SK-N-SH (cell line): ENCODE measurements at regions not wholly inside any gene's neighbourhood (a gene's known extent, or its start where the extent isn't known, plus 50 kb on each side); places are given as distances from the start of the nearest gene placed in this dataset.

ENCODE experiments used
- CTCF ChIA-PET: fragments of 300-600, 350-600 bp; formaldehyde crosslinking; extraction: SDS; loops from one replicate; lab custom pipeline; 2021; lab: Yijun Ruan, JAX
- POLR2A ChIA-PET: fragments of 350-600 bp; sonication (Branson Sonifier 250); formaldehyde crosslinking; extraction: SDS; loops from one replicate; lab custom pipeline; 2020; ENCODE audit warnings: antibody characterized with exemption, inconsistent platforms; lab: Yijun Ruan, JAX
- DNase-seq: peaks from one replicate; pipeline ENCODE4 v3.0.0; 2012
- H2AFZ ChIP-seq: fragments of 200-600 bp; sonication (generic); 2 replicates; pipeline ENCODE4 v1.8.1; 2016; ENCODE audit warnings: antibody characterized with exemption, mild to moderate bottlenecking, low read depth
- H3F3A ChIP-seq: fragments of 200-600 bp; sonication (generic); replicated peaks from 2 replicates; pipeline ENCODE3; 2016; ENCODE audit warnings: antibody characterized with exemption, mild to moderate bottlenecking; ENCODE audit not compliant: insufficient read depth
- H3K27ac ChIP-seq, 2 experiments: fragments of 200-500 bp in 1 of 2; fragments of 200-600 bp in 1 of 2; sonication (Bioruptor generic) in 1 of 2; sonication (generic), shearing (Covaris generic) in 1 of 2; 2 replicates each; pipeline versions ENCODE4 v1.5.1 to v1.6.1; 2014 to 2016; ENCODE audit warnings: low read depth in 2 of 2, inconsistent platforms in 1 of 2, low read length in 1 of 2, mild to moderate bottlenecking in 1 of 2, mixed read lengths in 1 of 2
- H3K27me3 ChIP-seq: fragments of 200-600 bp; sonication (generic), shearing (Covaris generic); 2 replicates; pipeline ENCODE4 v1.6.1; 2016; ENCODE audit warnings: mixed run types; ENCODE audit not compliant: insufficient read depth
- H3K36me3 ChIP-seq, 2 experiments: fragments of 200-500 bp in 1 of 2; fragments of 200-600 bp in 1 of 2; sonication (Bioruptor generic) in 1 of 2; sonication (generic) in 1 of 2; replicated peaks in 1 of 2; 2 replicates each; pipeline versions ENCODE3 to v1.5.1; 2014 to 2016; ENCODE audit warnings: low read length in 1 of 2, mild to moderate bottlenecking in 1 of 2; ENCODE audit not compliant: insufficient read depth in 2 of 2, control insufficient read depth in 1 of 2
- H3K4me1 ChIP-seq, 2 experiments: fragments of 200-500 bp in 1 of 2; fragments of 200-600 bp in 1 of 2; sonication (Bioruptor generic) in 1 of 2; sonication (generic), shearing (Covaris generic) in 1 of 2; 2 replicates each; pipeline versions ENCODE4 v1.5.1 to v1.6.1; 2014 to 2016; ENCODE audit warnings: low read depth in 1 of 2, low read length in 1 of 2, mixed run types in 1 of 2; ENCODE audit not compliant: insufficient read depth in 2 of 2, control insufficient read depth in 1 of 2
- H3K4me2 ChIP-seq: fragments of 200-600 bp; sonication (generic), shearing (Covaris generic); 2 replicates; pipeline ENCODE4 v1.6.1; 2017; ENCODE audit warnings: mixed run types
- H3K4me3 ChIP-seq, 2 experiments: fragments of 200-500 bp in 1 of 2; fragments of 200-600 bp in 1 of 2; sonication (Bioruptor generic) in 1 of 2; sonication (generic), shearing (Covaris generic) in 1 of 2; 2 replicates each; pipeline versions ENCODE4 v1.5.1 to v1.8.1; 2014 to 2016; ENCODE audit warnings: low read depth in 2 of 2, inconsistent platforms in 1 of 2, low read length in 1 of 2, mild to moderate bottlenecking in 1 of 2, mixed read lengths in 1 of 2, moderate library complexity in 1 of 2
- H3K79me2 ChIP-seq: fragments of 200-600 bp; sonication (generic); 2 replicates; pipeline ENCODE4 v1.8.1; 2017; ENCODE audit warnings: mild to moderate bottlenecking; ENCODE audit not compliant: insufficient read depth
- H3K9ac ChIP-seq: fragments of 200-600 bp; sonication (generic); 2 replicates; pipeline ENCODE4 v1.6.1; 2017; ENCODE audit warnings: mixed run types
- H3K9me2 ChIP-seq: fragments of 200-600 bp; sonication (generic); 2 replicates; pipeline ENCODE4 v1.6.1; 2017; ENCODE audit warnings: mixed run types
- H3K9me3 ChIP-seq: fragments of 200-600 bp; sonication (generic); 2 replicates; pipeline ENCODE4 v1.6.1; 2017; ENCODE audit warnings: mixed run types, mild to moderate bottlenecking, moderate library complexity
- H4K20me1 ChIP-seq: fragments of 200-600 bp; sonication (generic); 2 replicates; pipeline ENCODE4 v1.6.1; 2017; ENCODE audit warnings: mild to moderate bottlenecking, mixed run types; ENCODE audit not compliant: insufficient read depth
- CTCF ChIP-seq: fragments of 200-600 bp; sonication (generic); IDR thresholded peaks from 2 replicates; pipeline ENCODE4 v1.6.1; 2017; ENCODE audit warnings: antibody characterized with exemption, mild to moderate bottlenecking, moderate library complexity
- ELF1 ChIP-seq: IDR thresholded peaks from 2 replicates; pipeline ENCODE4 v1.4.0; 2012
- EP300 ChIP-seq, 2 experiments: IDR thresholded peaks; 2 replicates each; pipeline versions ENCODE4 v1.4.0 to v1.6.1; 2012; ENCODE audit warnings: borderline replicate concordance in 1 of 2, low read depth in 1 of 2, low read length in 1 of 2
- FOXJ3 ChIP-seq: sonication (generic); formaldehyde crosslinking; IDR thresholded peaks from 2 replicates; pipeline ENCODE4 v1.5.1; 2020; ENCODE audit warnings: mild to moderate bottlenecking, missing genetic modification reagents
- FOXM1 ChIP-seq: IDR thresholded peaks from 2 replicates; pipeline ENCODE4 v1.4.0; 2012; ENCODE audit warnings: low read depth, mild to moderate bottlenecking
- MAX ChIP-seq: IDR thresholded peaks from 2 replicates; pipeline ENCODE4 v1.4.0; 2012; ENCODE audit warnings: low read depth
- NFIC ChIP-seq: IDR thresholded peaks from 2 replicates; pipeline ENCODE4 v1.4.0; 2012; ENCODE audit warnings: borderline replicate concordance
- PBX3 ChIP-seq: IDR thresholded peaks from 2 replicates; pipeline ENCODE4; 2012
- REST ChIP-seq: IDR thresholded peaks from 2 replicates; pipeline ENCODE4 v1.6.1; 2012; ENCODE audit warnings: mild to moderate bottlenecking, low read depth, low read length, moderate library complexity
- RFX5 ChIP-seq: IDR thresholded peaks from 2 replicates; pipeline ENCODE4 v1.6.1; 2012; ENCODE audit warnings: mild to moderate bottlenecking, improper control_type of control experiment, low read length
- SIN3A ChIP-seq: IDR thresholded peaks from 2 replicates; pipeline ENCODE4 v1.6.1; 2012; ENCODE audit warnings: low read depth, mild to moderate bottlenecking, low read length, moderate library complexity, borderline replicate concordance
- TEAD4 ChIP-seq: IDR thresholded peaks from 2 replicates; pipeline ENCODE4 v1.4.0; 2012; ENCODE audit warnings: mild to moderate bottlenecking, borderline replicate concordance; ENCODE audit not compliant: insufficient read depth
- YY1 ChIP-seq: IDR thresholded peaks from 2 replicates; pipeline ENCODE4 v1.4.0; 2012; ENCODE audit warnings: low read depth, mild to moderate bottlenecking
- WGBS: methylation state at CpG from one replicate; pipeline ENCODE4 v1.1.6; 2017; ENCODE audit warnings: low lambda C conversion rate; 5-methylcytosine and 5-hydroxymethylcytosine counted together

- CTCF ChIA-PET: no interaction called here
- no peak overlapping the region for H3K4me3 ChIP-seq
These were observed 274.5 kb downstream of the TLE1 start for GRCh38 chr9:81414836-81415235.

GRCh38 chr9:81411961-81412360 is 277.4 kb downstream of the TLE1 start:
- H4K20me1 ChIP-seq: no peaks in the 10 kb centered on the region
- no peak overlapping the region for H3K9ac ChIP-seq
- WGBS: 9% methylated on average over 1 of the region's 1 CpG
- no peaks in the 10 kb centered on the region for H3K9me3 ChIP-seq
- ChIA-PET CTCF (no interaction called here), POLR2A (no interaction called here)
- H3K4me1 ChIP-seq: peaks cover 0 to 3% of the 10 kb centered on the region in 2 experiments; a peak in 1 of 4 replicates
- TF ChIP-seq FOXJ3 (CRISPR knock-in tag): no peak
- TF ChIP-seq RFX5: no peak
- no peak for TF ChIP-seq ELF1
- no peak for TF ChIP-seq FOXM1
- TF ChIP-seq REST: no peak
- no peak for TF ChIP-seq EP300 (IDR thresholded peaks at IDR 0.05; ENCODE audit: borderline replicate concordance in 1 of 2, low read depth in 1 of 2, low read length in 1 of 2)
- no peak for TF ChIP-seq NFIC
- no peak for TF ChIP-seq TEAD4
- no peak for TF ChIP-seq MAX
- TF ChIP-seq SIN3A: no peak
- TF ChIP-seq CTCF: no peak
- H3K9me2 ChIP-seq: no peaks in the 10 kb centered on the region
- no peak overlapping the region for H3K4me2 ChIP-seq
- H3F3A ChIP-seq: peaks cover 8% of the 10 kb centered on the region
- no peak for DNase-seq
- no peak overlapping the region for H3K4me3 ChIP-seq
- no peak overlapping the region for H2AFZ ChIP-seq
- no peaks in the 10 kb centered on the region for H3K79me2 ChIP-seq
- H3K27me3 ChIP-seq: no peaks in the 10 kb centered on the region
- H3K27ac ChIP-seq: no peak overlapping the region
- H3K36me3 ChIP-seq: no peaks in the 10 kb centered on the region

More at GRCh38 chr9:81414836-81415235, 274.5 kb downstream of the TLE1 start:
- no peak for TF ChIP-seq YY1
- TF ChIP-seq PBX3: no peak
- TF ChIP-seq EP300 (IDR thresholded peaks at IDR 0.05; ENCODE audit: borderline replicate concordance in 1 of 2, low read depth in 1 of 2, low read length in 1 of 2): no peak
- no peak for TF ChIP-seq FOXJ3 (CRISPR knock-in tag)
- no peak for TF ChIP-seq NFIC
- Histone ChIP-seq H3K9ac (no peak overlapping the region), H3K4me1 (peaks cover 0 to 3% of the 10 kb centered on the region in 2 experiments; a peak in 1 of 4 replicates), H4K20me1 (no peaks in the 10 kb centered on the region), H3K27ac (no peak overlapping the region), H3K79me2 (no peaks in the 10 kb centered on the region), H3K27me3 (no peaks in the 10 kb centered on the region), H3K36me3 (no peaks in the 10 kb centered on the region), H3K4me2 (no peak overlapping the region), H3K9me2 (no peaks in the 10 kb centered on the region), H3K9me3 (no peaks in the 10 kb centered on the region), H3F3A (peaks cover 8% of the 10 kb centered on the region), H2AFZ (no peak overlapping the region)
- POLR2A ChIA-PET: no interaction called here
- whole genome bisulfite sequencing: 57% methylated on average over 1 of the region's 1 CpG
- no peak for DNase-seq
